Body of pancreas (tissue), 4 donors: ENCODE measurements at regions not wholly inside any gene's neighbourhood (a gene's known extent, or its start where the extent isn't known, plus 50 kb on each side); places are given as distances from the start of the nearest gene placed in this dataset.

ENCODE experiments used
- POLR2A ChIP-seq, 3 donors: fragments of 450-650 bp; IDR thresholded peaks; one replicate each; pipeline ENCODE4 v1.6.1; 2016; ENCODE audit warnings: antibody characterized with exemption in 3 of 3, mild to moderate bottlenecking in 2 of 3
- TF ChIP-seq, protein P1 (sequence below), 7 experiments: fragments of 450-650 bp in 4 of 7; fragments of 200-600 bp in 3 of 7; sonication (generic) in 3 of 7; IDR thresholded peaks; one replicate each; pipeline ENCODE4 v1.5.1; 2016 to 2019; ENCODE audit warnings: antibody characterized with exemption in 7 of 7

DNA sequence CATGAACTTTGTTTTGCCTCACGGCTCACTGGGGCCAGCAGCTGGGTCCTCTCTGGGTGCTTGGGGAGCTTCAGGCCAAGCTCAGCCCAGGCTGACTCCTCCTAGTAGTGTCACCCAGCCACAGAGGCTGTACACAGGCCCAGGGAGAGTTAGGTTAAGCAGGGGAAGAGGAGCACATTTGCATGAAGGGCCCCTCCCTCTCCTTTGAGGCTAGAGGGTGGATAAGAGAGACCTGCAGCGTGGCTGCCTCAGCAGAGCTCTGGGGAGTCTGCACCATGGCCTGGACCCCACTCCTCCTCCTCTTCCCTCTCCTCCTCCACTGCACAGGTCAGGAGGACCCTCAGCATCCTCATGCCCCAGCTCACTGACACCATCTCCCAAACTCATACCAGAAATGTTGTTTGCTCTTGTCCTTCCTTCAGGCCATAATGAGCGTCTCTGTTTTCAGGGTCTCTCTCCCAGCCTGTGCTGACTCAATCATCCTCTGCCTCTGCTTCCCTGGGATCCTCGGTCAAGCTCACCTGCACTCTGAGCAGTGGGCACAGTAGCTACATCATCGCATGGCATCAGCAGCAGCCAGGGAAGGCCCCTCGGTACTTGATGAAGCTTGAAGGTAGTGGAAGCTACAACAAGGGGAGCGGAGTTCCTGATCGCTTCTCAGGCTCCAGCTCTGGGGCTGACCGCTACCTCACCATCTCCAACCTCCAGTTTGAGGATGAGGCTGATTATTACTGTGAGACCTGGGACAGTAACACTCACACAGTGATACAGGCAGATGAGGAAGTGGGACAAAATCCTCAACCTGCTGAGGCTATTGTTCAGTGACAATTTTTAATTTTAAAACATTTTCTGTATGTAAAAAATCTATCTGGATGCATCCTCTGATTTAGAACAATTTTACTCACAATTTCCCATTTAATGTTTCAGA lies 82.4 kb upstream of the VPREB1 start:
- no peak for TF ChIP-seq POLR2A (IDR thresholded peaks at IDR 0.05)
- TF ChIP-seq, protein P1, sequence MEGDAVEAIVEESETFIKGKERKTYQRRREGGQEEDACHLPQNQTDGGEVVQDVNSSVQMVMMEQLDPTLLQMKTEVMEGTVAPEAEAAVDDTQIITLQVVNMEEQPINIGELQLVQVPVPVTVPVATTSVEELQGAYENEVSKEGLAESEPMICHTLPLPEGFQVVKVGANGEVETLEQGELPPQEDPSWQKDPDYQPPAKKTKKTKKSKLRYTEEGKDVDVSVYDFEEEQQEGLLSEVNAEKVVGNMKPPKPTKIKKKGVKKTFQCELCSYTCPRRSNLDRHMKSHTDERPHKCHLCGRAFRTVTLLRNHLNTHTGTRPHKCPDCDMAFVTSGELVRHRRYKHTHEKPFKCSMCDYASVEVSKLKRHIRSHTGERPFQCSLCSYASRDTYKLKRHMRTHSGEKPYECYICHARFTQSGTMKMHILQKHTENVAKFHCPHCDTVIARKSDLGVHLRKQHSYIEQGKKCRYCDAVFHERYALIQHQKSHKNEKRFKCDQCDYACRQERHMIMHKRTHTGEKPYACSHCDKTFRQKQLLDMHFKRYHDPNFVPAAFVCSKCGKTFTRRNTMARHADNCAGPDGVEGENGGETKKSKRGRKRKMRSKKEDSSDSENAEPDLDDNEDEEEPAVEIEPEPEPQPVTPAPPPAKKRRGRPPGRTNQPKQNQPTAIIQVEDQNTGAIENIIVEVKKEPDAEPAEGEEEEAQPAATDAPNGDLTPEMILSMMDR (IDR thresholded peaks at IDR 0.05): no peak
